GM23338 (cell line): ENCODE measurements at regions not wholly inside any gene's neighbourhood (a gene's known extent, or its start where the extent isn't known, plus 50 kb on each side); places are given as distances from the start of the nearest gene placed in this dataset.

Experiments used
- ATAC-seq: fragments of 200-7000 bp; cut with Tn5 transposase; 3 replicates; pipeline ENCODE4 v1.9.1; 2020
- DNase-seq: peaks from one replicate; pipeline ENCODE4 v3.0.0-alpha.2; 2015; ENCODE audit warnings: low spot score
- H2AFZ ChIP-seq: fragments of 200-600 bp; sonication (generic); 2 replicates; pipeline ENCODE4 v1.8.0; 2016; ENCODE audit warnings: antibody characterized with exemption, mild to moderate bottlenecking, moderate library complexity
- H3F3A ChIP-seq: fragments of 200-600 bp; sonication (generic); replicated peaks from 2 replicates; pipeline ENCODE4 v1.8.0; 2017; ENCODE audit warnings: antibody characterized with exemption, mixed run types, low read depth
- H3K27ac ChIP-seq: fragments of 200-600 bp; sonication (generic); 2 replicates; pipeline ENCODE4 v1.6.1; 2016; ENCODE audit warnings: low read depth
- H3K27me3 ChIP-seq: fragments of 200-600 bp; sonication (generic); 2 replicates; pipeline ENCODE4 v1.8.0; 2016; ENCODE audit warnings: mild to moderate bottlenecking, mixed run types, moderate library complexity; ENCODE audit not compliant: insufficient read depth
- H3K36me3 ChIP-seq: fragments of 200-600 bp; sonication (generic); 2 replicates; pipeline ENCODE4 v1.8.0; 2016; ENCODE audit warnings: mild to moderate bottlenecking; ENCODE audit not compliant: insufficient read depth
- H3K4me1 ChIP-seq: fragments of 200-600 bp; sonication (generic); 2 replicates; pipeline ENCODE4 v1.8.0; 2016; ENCODE audit warnings: mild to moderate bottlenecking, moderate library complexity; ENCODE audit not compliant: insufficient read depth
- H3K4me2 ChIP-seq: fragments of 200-600 bp; sonication (generic); 2 replicates; pipeline ENCODE4 v1.7.1; 2017; ENCODE audit warnings: mixed run types
- H3K4me3 ChIP-seq: fragments of 200-600 bp; sonication (generic); 2 replicates; pipeline ENCODE4 v1.6.1; 2016; ENCODE audit warnings: mixed run types
- H3K79me2 ChIP-seq: fragments of 200-600 bp; sonication (generic); replicated peaks from 2 replicates; pipeline ENCODE4 v1.8.0; 2017; ENCODE audit warnings: mild to moderate bottlenecking; ENCODE audit not compliant: insufficient read depth
- H3K9me2 ChIP-seq: fragments of 200-600 bp; sonication (generic); 2 replicates; pipeline ENCODE4 v1.8.0; 2017; ENCODE audit not compliant: insufficient read depth
- H4K20me1 ChIP-seq: fragments of 200-600 bp; sonication (generic); replicated peaks from 2 replicates; pipeline ENCODE4 v1.8.0; 2017; ENCODE audit warnings: mild to moderate bottlenecking; ENCODE audit not compliant: insufficient read depth
- H3K27ac Mint-ChIP-seq: 2 replicates; pipeline ENCODE4 v1.8.0; 2020; ENCODE audit warnings: inconsistent platforms, mild to moderate bottlenecking, moderate library complexity, mixed read lengths
- H3K27me3 Mint-ChIP-seq: 3 replicates; pipeline ENCODE4 v1.8.0; 2022; ENCODE audit warnings: low read depth, mild to moderate bottlenecking, moderate library complexity, mixed read lengths, inconsistent platforms; ENCODE audit not compliant: insufficient read depth, poor library complexity
- H3K36me3 Mint-ChIP-seq: 3 replicates; pipeline ENCODE4 v1.8.0; 2021; ENCODE audit warnings: low read depth, mild to moderate bottlenecking, inconsistent platforms, moderate library complexity, mixed read lengths
- H3K4me1 Mint-ChIP-seq: 3 replicates; pipeline ENCODE4 v1.8.0; 2020; ENCODE audit warnings: mild to moderate bottlenecking, inconsistent platforms, mixed read lengths
- H3K4me3 Mint-ChIP-seq: 3 replicates; pipeline ENCODE4 v1.8.0; 2021; ENCODE audit warnings: moderate library complexity, mild to moderate bottlenecking, inconsistent platforms, mixed read lengths
- H3K9me3 Mint-ChIP-seq: 3 replicates; pipeline ENCODE4 v1.8.0; 2020; ENCODE audit warnings: moderate library complexity, mild to moderate bottlenecking, inconsistent platforms, mixed read lengths
- CTCF ChIP-seq, 2 experiments: fragments of 200-600 bp in 1 of 2; sonication (generic) in 1 of 2; conservative IDR thresholded peaks; 2 replicates each; pipeline versions ENCODE4 v1.5.1 to v1.6.1; 2016 to 2017; ENCODE audit warnings: antibody characterized with exemption in 2 of 2, low read depth in 2 of 2, mild to moderate bottlenecking in 2 of 2, moderate library complexity in 1 of 2
- ETS1 ChIP-seq: IDR thresholded peaks from 2 replicates; pipeline ENCODE4 v1.6.1; 2016; ENCODE audit warnings: antibody characterized with exemption
- JUNB ChIP-seq: IDR thresholded peaks from one replicate; pipeline ENCODE4 v1.6.1; 2016; ENCODE audit warnings: antibody characterized with exemption; ENCODE audit not compliant: unreplicated experiment
- NANOG ChIP-seq: IDR thresholded peaks from 2 replicates; pipeline ENCODE4 v1.6.1; 2016; ENCODE audit warnings: antibody characterized with exemption, borderline replicate concordance
- POLR2AphosphoS5 ChIP-seq: IDR thresholded peaks from 2 replicates; pipeline ENCODE4 v1.6.1; 2016; ENCODE audit warnings: antibody characterized with exemption, low read depth
- STAT1 ChIP-seq: IDR thresholded peaks from one replicate; pipeline ENCODE4 v1.6.1; 2016; ENCODE audit warnings: antibody characterized with exemption; ENCODE audit not compliant: unreplicated experiment
- ZNF114 ChIP-seq: fragments of 250-450 bp; sonication (Bioruptor Pico); IDR thresholded peaks from 2 replicates; pipeline ENCODE4 v1.5.0; 2020; ENCODE audit warnings: mild to moderate bottlenecking, moderate library complexity
- ZNF331 ChIP-seq: fragments of 250-450 bp; sonication (Bioruptor Pico); IDR thresholded peaks from 2 replicates; pipeline ENCODE4 v1.5.0; 2020; ENCODE audit warnings: low read depth, mild to moderate bottlenecking, moderate library complexity
- ZNF462 ChIP-seq: fragments of 250-450 bp; sonication (Bioruptor Pico); IDR thresholded peaks from 2 replicates; pipeline ENCODE4 v1.5.0; 2020; ENCODE audit warnings: mild to moderate bottlenecking, moderate library complexity

- Mint-ChIP-seq H3K4me3 (no peak overlapping the region), H3K36me3 (no peaks in the 10 kb centered on the region), H3K27ac (no peak overlapping the region), H3K27me3 (peaks cover 2% of the 10 kb centered on the region), H3K4me1 (peaks cover 3% of the 10 kb centered on the region; the same call in 2 of the 3 replicates), H3K9me3 (no peaks in the 10 kb centered on the region)
- H3K4me2 ChIP-seq: no peak overlapping the region
- H3K79me2 ChIP-seq: no peaks in the 10 kb centered on the region
- H3F3A ChIP-seq: no peaks in the 10 kb centered on the region
- H2AFZ ChIP-seq: no peak overlapping the region
- ATAC-seq (0 out of 3 replicates have a peak, but pooled peaks have one; percentile 28), DNase-seq (peak; percentile 73)
- no peaks in the 10 kb centered on the region for H3K9me2 ChIP-seq
- no peaks in the 10 kb centered on the region for H3K27me3 ChIP-seq
- TF ChIP-seq ZNF114 (CRISPR knock-in tag) (no peak), JUNB (no peak), NANOG (no peak), ZNF331 (CRISPR knock-in tag) (no peak), POLR2AphosphoS5 (no peak), CTCF (conservative IDR thresholded peaks at IDR 0.05; ENCODE audit: low read depth in 2 of 2) (peak; percentile 59 to 75)
- no peak overlapping the region for H3K4me3 ChIP-seq
- 0 out of 2 replicates have a peak, but pooled peaks cover 5% of the 10 kb centered on the region for H3K4me1 ChIP-seq
- H3K27ac ChIP-seq: no peak overlapping the region
- no peaks in the 10 kb centered on the region for H3K36me3 ChIP-seq
- no peaks in the 10 kb centered on the region for H4K20me1 ChIP-seq
These were observed 529.8 kb upstream of the VRK2 start for GRCh38 chr2:57516698-57517340.

GRCh38 chr2:57523304-57523703 is 523.3 kb upstream of the VRK2 start:
- Mint-ChIP-seq H3K9me3 (no peaks in the 10 kb centered on the region; the same call in 2 of the 3 replicates), H3K4me3 (no peak overlapping the region), H3K27ac (no peak overlapping the region), H3K36me3 (no peaks in the 10 kb centered on the region), H3K27me3 (peaks cover 2% of the 10 kb centered on the region), H3K4me1 (peaks cover 3% of the 10 kb centered on the region; the same call in 2 of the 3 replicates)
- Histone ChIP-seq H3K4me3 (no peak overlapping the region), H4K20me1 (no peaks in the 10 kb centered on the region), H3K4me1 (0 out of 2 replicates have a peak, but pooled peaks cover 5% of the 10 kb centered on the region), H3K79me2 (no peaks in the 10 kb centered on the region), H3K27me3 (no peaks in the 10 kb centered on the region), H3K4me2 (no peak overlapping the region), H2AFZ (no peak overlapping the region), H3F3A (no peaks in the 10 kb centered on the region), H3K27ac (no peak overlapping the region), H3K36me3 (no peaks in the 10 kb centered on the region), H3K9me2 (no peaks in the 10 kb centered on the region)
- no peak for DNase-seq
- TF ChIP-seq ZNF462 (CRISPR knock-in tag) (no peak), NANOG (no peak), STAT1 (no peak), ETS1 (no peak), POLR2AphosphoS5 (no peak)
- ATAC-seq: no peak
